H1 (cell line): ENCODE measurements at regions not wholly inside any gene's neighbourhood (a gene's known extent, or its start where the extent isn't known, plus 50 kb on each side); places are given as distances from the start of the nearest gene placed in this dataset.

Experiments
- BACH1 ChIP-seq: IDR thresholded peaks from 2 replicates; pipeline ENCODE4 v1.6.1; 2012; ENCODE audit warnings: low read length, improper control_type of control experiment
- BCL11A ChIP-seq, 2 experiments: IDR thresholded peaks; one replicate each; pipeline ENCODE4 v1.6.1; 2011; ENCODE audit warnings: low read depth in 2 of 2, low read length in 2 of 2, mild to moderate bottlenecking in 2 of 2
- EGR1 ChIP-seq: IDR thresholded peaks from 2 replicates; pipeline ENCODE4 v1.6.1; 2011; ENCODE audit warnings: low read depth, low read length, borderline replicate concordance
- EP300 ChIP-seq, 2 experiments: IDR thresholded peaks; 1 replicate in 1 of 2; 2 replicates in 1 of 2; pipeline ENCODE4 v1.6.1; 2011 to 2012; ENCODE audit warnings: low read depth in 2 of 2, low read length in 2 of 2, mild to moderate bottlenecking in 2 of 2, borderline replicate concordance in 1 of 2, inconsistent platforms in 1 of 2, moderate library complexity in 1 of 2
- TF ChIP-seq, protein P1 (sequence below): IDR thresholded peaks from 2 replicates; pipeline ENCODE4 v1.6.1; 2011; ENCODE audit warnings: low read length, improper control_type of control experiment

GRCh38 chr11:130651066-130651855 is 202.8 kb downstream of the ADAMTS15 start (continued):
- TF ChIP-seq, protein P1, sequence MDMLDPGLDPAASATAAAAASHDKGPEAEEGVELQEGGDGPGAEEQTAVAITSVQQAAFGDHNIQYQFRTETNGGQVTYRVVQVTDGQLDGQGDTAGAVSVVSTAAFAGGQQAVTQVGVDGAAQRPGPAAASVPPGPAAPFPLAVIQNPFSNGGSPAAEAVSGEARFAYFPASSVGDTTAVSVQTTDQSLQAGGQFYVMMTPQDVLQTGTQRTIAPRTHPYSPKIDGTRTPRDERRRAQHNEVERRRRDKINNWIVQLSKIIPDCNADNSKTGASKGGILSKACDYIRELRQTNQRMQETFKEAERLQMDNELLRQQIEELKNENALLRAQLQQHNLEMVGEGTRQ, result no peak
- no peak for TF ChIP-seq EP300 (IDR thresholded peaks at IDR 0.05; ENCODE audit: borderline replicate concordance in 1 of 2, low read depth in 2 of 2, low read length in 2 of 2)
- no peak for TF ChIP-seq EGR1
- no peak for TF ChIP-seq BCL11A (IDR thresholded peaks at IDR 0.05; ENCODE audit: low read depth in 2 of 2, low read length in 2 of 2)
- TF ChIP-seq BACH1, result no peak
